NCI-H1048 (cell line): ENCODE measurements at regions not wholly inside any gene's neighbourhood (a gene's known extent, or its start where the extent isn't known, plus 50 kb on each side); places are given as distances from the start of the nearest gene placed in this dataset.

ENCODE experiments used
- DNase-seq: peaks from one replicate; lab custom pipeline; 2025; lab: John Stamatoyannopoulos, UW

GRCh38 chr1:48164571-48164970 lies 57.9 kb upstream of the SLC5A9 start:
- DNase-seq = no peak

- DNase-seq = no peak
Observed at GRCh38 chr1:48160486-48161132, 61.9 kb upstream of the SLC5A9 start.

- no peak for DNase-seq
Observed at GRCh38 chr1:48139275-48139674, 83.2 kb upstream of the SLC5A9 start.

- DNase-seq = no peak
Observed at GRCh38 chr1:48127735-48128685, 94.5 kb upstream of the SLC5A9 start.

GRCh38 chr1:48123647-48124046 lies 98.9 kb upstream of the SLC5A9 start:
- DNase-seq = no peak

GRCh38 chr1:48121955-48122354 lies 100.6 kb upstream of the SLC5A9 start:
- no peak for DNase-seq

GRCh38 chr1:48120621-48121020 lies 101.9 kb upstream of the SLC5A9 start:
- no peak for DNase-seq

GRCh38 chr1:48115835-48116234 lies 106.7 kb upstream of the SLC5A9 start:
- DNase-seq = no peak

GRCh38 chr1:48114596-48115382 lies 107.7 kb upstream of the SLC5A9 start:
- no peak for DNase-seq

- no peak for DNase-seq
Observed at GRCh38 chr1:48109390-48110013, 112.3 kb upstream of the TRABD2B start.

GRCh38 chr1:48107516-48107915 lies 110.3 kb upstream of the TRABD2B start:
- no peak for DNase-seq

- DNase-seq = no peak
Observed at GRCh38 chr1:48106049-48106448, 108.9 kb upstream of the TRABD2B start.

GRCh38 chr1:48105165-48105564 lies 108.0 kb upstream of the TRABD2B start:
- no peak for DNase-seq

- DNase-seq = no peak
Observed at GRCh38 chr1:48103495-48103894, 106.3 kb upstream of the TRABD2B start.

- no peak for DNase-seq
Observed at GRCh38 chr1:48102766-48103165, 105.6 kb upstream of the TRABD2B start.

- no peak for DNase-seq
Observed at GRCh38 chr1:48099072-48099773, 102.0 kb upstream of the TRABD2B start.

GRCh38 chr1:48093696-48094528 lies 96.7 kb upstream of the TRABD2B start:
- peak; percentile 68 for DNase-seq

GRCh38 chr1:48093147-48093546 lies 96.0 kb upstream of the TRABD2B start:
- no peak for DNase-seq

GRCh38 chr1:48092401-48092800 lies 95.2 kb upstream of the TRABD2B start:
- no peak for DNase-seq

GRCh38 chr1:48089356-48089891 lies 92.2 kb upstream of the TRABD2B start:
- no peak for DNase-seq
